ENCODE measurements at regions not wholly inside any gene's neighbourhood (a gene's known extent, or its start where the extent isn't known, plus 50 kb on each side); places are given as distances from the start of the nearest gene placed in this dataset.
A peak's percentile ranks its signal among the peaks of the same experiment; 100 is the strongest.

DNA sequence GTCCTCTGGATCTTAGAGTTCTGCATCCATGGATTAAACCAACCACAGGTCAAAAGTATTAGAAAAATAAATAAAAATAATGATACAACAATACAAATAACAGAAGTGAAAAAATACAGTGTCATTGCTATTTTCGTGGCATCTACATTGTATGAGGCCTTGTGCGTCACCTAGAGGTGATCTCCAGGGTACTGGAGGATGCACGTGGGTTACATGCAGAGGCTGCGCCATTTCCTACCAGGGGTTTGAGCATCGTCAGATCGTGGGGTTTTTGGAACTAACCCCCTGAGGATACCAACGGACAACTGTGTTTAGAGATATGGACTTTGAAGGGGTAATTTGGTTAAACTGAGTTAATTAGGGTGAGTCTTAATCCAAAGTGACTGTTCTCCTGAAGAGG lies 224.7 kb downstream of the ENGASE start:
- Histone ChIP-seq H3K4me1 (replicated peaks) (no peaks in the 10 kb centered on the region), H3K4me3 (no peak overlapping the region), H3K9me3 (no peaks in the 10 kb centered on the region), H3K27me3 (replicated peaks; ENCODE audit: insufficient read depth) (peaks cover 2% of the 10 kb centered on the region), H3K27ac (no peak overlapping the region), H3K36me3 (no peaks in the 10 kb centered on the region)
- DNase-seq (ENCODE audit: low spot score) = no peak
- 86% methylated on average over 7 of the region's 7 CpGs for WGBS
- no peak for TF ChIP-seq POLR2A (IDR thresholded peaks at IDR 0.05)
- TF ChIP-seq, protein P1, sequence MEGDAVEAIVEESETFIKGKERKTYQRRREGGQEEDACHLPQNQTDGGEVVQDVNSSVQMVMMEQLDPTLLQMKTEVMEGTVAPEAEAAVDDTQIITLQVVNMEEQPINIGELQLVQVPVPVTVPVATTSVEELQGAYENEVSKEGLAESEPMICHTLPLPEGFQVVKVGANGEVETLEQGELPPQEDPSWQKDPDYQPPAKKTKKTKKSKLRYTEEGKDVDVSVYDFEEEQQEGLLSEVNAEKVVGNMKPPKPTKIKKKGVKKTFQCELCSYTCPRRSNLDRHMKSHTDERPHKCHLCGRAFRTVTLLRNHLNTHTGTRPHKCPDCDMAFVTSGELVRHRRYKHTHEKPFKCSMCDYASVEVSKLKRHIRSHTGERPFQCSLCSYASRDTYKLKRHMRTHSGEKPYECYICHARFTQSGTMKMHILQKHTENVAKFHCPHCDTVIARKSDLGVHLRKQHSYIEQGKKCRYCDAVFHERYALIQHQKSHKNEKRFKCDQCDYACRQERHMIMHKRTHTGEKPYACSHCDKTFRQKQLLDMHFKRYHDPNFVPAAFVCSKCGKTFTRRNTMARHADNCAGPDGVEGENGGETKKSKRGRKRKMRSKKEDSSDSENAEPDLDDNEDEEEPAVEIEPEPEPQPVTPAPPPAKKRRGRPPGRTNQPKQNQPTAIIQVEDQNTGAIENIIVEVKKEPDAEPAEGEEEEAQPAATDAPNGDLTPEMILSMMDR (IDR thresholded peaks at IDR 0.05) = no peak
- TF ChIP-seq POLR2AphosphoS5 (IDR thresholded peaks at IDR 0.05) = no peak
- intact Hi-C loops (cut with DNase I) = no loop called here

DNA sequence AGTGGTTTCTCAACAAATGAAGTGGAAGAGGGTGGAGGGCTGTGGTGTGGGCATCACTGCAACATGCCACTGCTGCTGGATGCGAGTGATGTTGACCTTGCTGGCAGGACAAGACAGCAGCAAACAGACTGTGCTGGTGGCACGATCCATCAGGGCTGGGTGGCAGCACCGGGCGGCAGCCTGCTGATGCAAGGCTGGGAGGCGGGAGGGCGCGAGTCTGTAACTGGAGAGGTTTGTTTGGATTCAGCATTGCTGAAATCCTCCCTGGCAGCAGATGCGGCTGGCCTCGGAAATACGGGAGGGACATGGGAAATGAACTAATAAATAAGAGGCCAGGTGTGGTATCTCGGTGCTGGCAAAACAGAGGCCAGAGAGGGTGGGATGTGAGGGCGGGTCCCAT lies 224.2 kb downstream of the ENGASE start:
- Histone ChIP-seq H3K36me3 (no peaks in the 10 kb centered on the region), H3K27me3 (replicated peaks; ENCODE audit: insufficient read depth) (peaks cover 2% of the 10 kb centered on the region)

DNA sequence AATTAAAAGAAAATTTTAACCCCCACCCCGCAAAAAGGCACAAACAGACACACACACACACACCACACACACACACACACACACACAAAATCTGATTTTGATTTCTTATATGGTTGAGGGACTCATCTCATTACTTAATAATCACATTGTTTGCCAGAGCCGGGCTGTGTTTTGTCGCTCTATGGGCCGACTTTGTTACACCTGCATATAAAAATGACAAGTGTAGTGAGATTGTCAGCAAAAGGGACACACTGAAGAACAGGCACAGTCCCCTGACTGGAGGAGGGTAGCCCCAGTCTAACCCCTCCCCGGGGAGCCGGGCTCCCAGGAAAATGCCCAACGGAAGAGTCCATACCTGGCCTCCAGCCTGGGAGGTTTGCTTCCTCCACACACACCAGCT lies 221.6 kb downstream of the ENGASE start:
- no peaks in the 10 kb centered on the region for H3K4me1 ChIP-seq (replicated peaks)
- 78% methylated on average over 7 of the region's 7 CpGs for WGBS
- intact Hi-C loops (cut with DNase I) = no loop called here
- no peak overlapping the region for H3K27ac ChIP-seq
- TF ChIP-seq POLR2A (IDR thresholded peaks at IDR 0.05) (no peak), POLR2AphosphoS5 (IDR thresholded peaks at IDR 0.05) (no peak)
- TF ChIP-seq, protein P1 (IDR thresholded peaks at IDR 0.05) = no peak
- H3K36me3 ChIP-seq = no peaks in the 10 kb centered on the region
- DNase-seq (ENCODE audit: low spot score) = no peak
- no peaks in the 10 kb centered on the region for H3K9me3 ChIP-seq
- H3K4me3 ChIP-seq = no peak overlapping the region
- peaks cover 2% of the 10 kb centered on the region for H3K27me3 ChIP-seq (replicated peaks; ENCODE audit: insufficient read depth)

More for the DNA sequence above, 224.2 kb downstream of the ENGASE start:
- TF ChIP-seq POLR2AphosphoS5 (IDR thresholded peaks at IDR 0.05) = no peak
- TF ChIP-seq, protein P1 (IDR thresholded peaks at IDR 0.05) = no peak
- no peak for TF ChIP-seq POLR2A (IDR thresholded peaks at IDR 0.05)
- H3K4me3 ChIP-seq = no peak overlapping the region
- no peak for DNase-seq (ENCODE audit: low spot score)
- WGBS = 42% methylated on average over 12 of the region's 12 CpGs
- intact Hi-C loops (cut with DNase I) = no loop called here
- no peaks in the 10 kb centered on the region for H3K4me1 ChIP-seq (replicated peaks)
- H3K9me3 ChIP-seq = no peaks in the 10 kb centered on the region
- no peak overlapping the region for H3K27ac ChIP-seq

DNA sequence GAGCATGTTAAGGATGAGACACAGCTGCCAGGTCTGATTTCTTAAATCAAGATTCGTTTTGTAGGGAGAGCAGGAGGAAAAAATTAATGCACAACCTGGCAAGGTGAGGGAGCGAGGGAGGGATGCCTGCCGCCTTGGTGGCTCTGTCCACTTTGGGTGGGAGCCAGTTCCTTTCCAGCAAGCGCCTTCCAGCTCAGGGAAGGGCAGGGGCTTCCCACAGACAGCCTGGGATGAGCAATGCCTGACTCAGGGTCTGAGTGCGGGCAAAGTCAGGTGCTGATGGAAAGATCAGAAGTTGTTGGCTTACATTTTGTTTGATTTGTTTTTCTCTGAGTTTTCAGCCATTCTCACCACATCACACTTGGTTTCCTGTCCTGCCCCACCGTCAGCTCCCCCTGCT lies 220.7 kb downstream of the ENGASE start:
- no peak overlapping the region for H3K4me3 ChIP-seq
- no peaks in the 10 kb centered on the region for H3K9me3 ChIP-seq
- no peaks in the 10 kb centered on the region for H3K4me1 ChIP-seq (replicated peaks)
- TF ChIP-seq POLR2AphosphoS5 (IDR thresholded peaks at IDR 0.05) (no peak), POLR2A (IDR thresholded peaks at IDR 0.05) (no peak)
- TF ChIP-seq, protein P1 (IDR thresholded peaks at IDR 0.05) = no peak
- intact Hi-C loops (cut with DNase I) = no loop called here
- H3K27ac ChIP-seq = no peak overlapping the region
- 49% methylated on average over 6 of the region's 6 CpGs for WGBS
- DNase-seq (ENCODE audit: low spot score) = no peak
- no peaks in the 10 kb centered on the region for H3K27me3 ChIP-seq (replicated peaks; ENCODE audit: insufficient read depth)
- H3K36me3 ChIP-seq = no peaks in the 10 kb centered on the region

DNA sequence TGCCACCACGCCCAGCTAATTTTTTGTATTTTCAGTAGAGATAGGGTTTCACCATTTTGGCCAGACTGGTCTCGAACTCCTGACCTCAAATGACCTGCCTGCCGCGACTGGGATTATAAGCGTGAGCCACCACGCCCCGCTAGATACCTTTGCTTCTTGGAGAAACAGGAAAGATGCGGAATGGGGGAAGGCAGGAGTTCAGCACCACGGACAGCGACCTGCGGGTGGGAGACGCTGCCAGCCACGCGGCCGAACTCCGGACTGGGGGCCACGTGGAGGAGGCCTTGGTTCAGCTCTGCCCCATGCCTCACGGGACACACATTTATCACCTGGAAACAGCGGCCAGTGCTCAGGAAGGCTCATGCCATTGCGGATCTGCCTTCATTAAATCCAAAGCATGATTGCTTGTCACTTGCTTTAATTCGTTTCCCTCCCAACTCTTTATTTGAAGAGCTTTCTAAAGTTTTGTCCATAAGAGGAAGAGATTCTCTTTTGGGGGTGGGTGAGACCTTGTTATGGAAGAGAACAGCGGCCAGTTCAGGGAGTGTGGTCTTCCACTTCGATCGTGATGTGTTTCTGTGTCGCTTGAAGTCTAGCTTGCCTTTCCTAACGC lies 219.9 kb downstream of the ENGASE start:
- intact Hi-C loops (cut with DNase I) = no loop called here

More for the DNA sequence above, 219.9 kb downstream of the ENGASE start:
- DNase-seq (ENCODE audit: low spot score) = peak; percentile 35
- Histone ChIP-seq H3K27me3 (replicated peaks; ENCODE audit: insufficient read depth) (no peaks in the 10 kb centered on the region), H3K9me3 (no peaks in the 10 kb centered on the region), H3K4me1 (replicated peaks) (no peaks in the 10 kb centered on the region), H3K36me3 (no peaks in the 10 kb centered on the region), H3K4me3 (no peak overlapping the region), H3K27ac (no peak overlapping the region)
- TF ChIP-seq, protein P1 (IDR thresholded peaks at IDR 0.05) = no peak
- no peak for TF ChIP-seq POLR2A (IDR thresholded peaks at IDR 0.05)
- TF ChIP-seq POLR2AphosphoS5 (IDR thresholded peaks at IDR 0.05) = no peak
- 21% methylated on average over 26 of the region's 26 CpGs for whole genome bisulfite sequencing

Data from prostate gland (tissue), 2 donors.